Calu3 (cell line): ENCODE measurements at regions not wholly inside any gene's neighbourhood (a gene's known extent, or its start where the extent isn't known, plus 50 kb on each side); places are given as distances from the start of the nearest gene placed in this dataset.

Source experiments
- BruUV-seq: library from RNA; stranded (reverse); fragments of 400-500 nt; replicated peaks from 2 replicates; lab custom pipeline; 2021; lab: Mats Ljungman, UMichigan
- CTCF ChIA-PET: fragments of 300-600 bp; sonication (Branson Sonifier 250); formaldehyde crosslinking; loops from one replicate; lab custom pipeline; 2022; ENCODE audit warnings: antibody characterized with exemption; lab: Charles Lee
- DNase-seq: peaks from one replicate; pipeline ENCODE4 v3.0.0; 2022
- H3K27ac Mint-ChIP-seq: one replicate; pipeline ENCODE4 v1.8.0; 2022; ENCODE audit warnings: mixed read lengths; ENCODE audit not compliant: unreplicated experiment
- H3K27me3 Mint-ChIP-seq: one replicate; pipeline ENCODE4 v1.8.0; 2022; ENCODE audit warnings: mixed read lengths; ENCODE audit not compliant: unreplicated experiment
- H3K36me3 Mint-ChIP-seq: one replicate; pipeline ENCODE4 v1.8.0; 2022; ENCODE audit warnings: mild to moderate bottlenecking, moderate library complexity, mixed read lengths; ENCODE audit not compliant: insufficient read depth, unreplicated experiment
- H3K4me1 Mint-ChIP-seq: one replicate; pipeline ENCODE4 v1.8.0; 2022; ENCODE audit warnings: mild to moderate bottlenecking, low read depth, mixed read lengths; ENCODE audit not compliant: unreplicated experiment
- H3K4me3 Mint-ChIP-seq: one replicate; pipeline ENCODE4 v1.8.0; 2022; ENCODE audit warnings: mild to moderate bottlenecking, low read depth, moderate library complexity, mixed read lengths; ENCODE audit not compliant: unreplicated experiment
- H3K9me3 Mint-ChIP-seq: one replicate; pipeline ENCODE4 v1.8.0; 2022; ENCODE audit warnings: low read depth, mixed read lengths; ENCODE audit not compliant: unreplicated experiment
- intact Hi-C: fragments of 100-400 bp; cut with micrococcal nuclease; formaldehyde crosslinking; loops from one replicate; pipeline ENCODE4 v1.10.0; 2022; ENCODE audit not compliant: unreplicated experiment
- TF ChIP-seq, protein P1 (sequence below): fragments of 200-600 bp; IDR thresholded peaks from one replicate; pipeline ENCODE4 v1.8.0; 2022; ENCODE audit warnings: antibody characterized with exemption; ENCODE audit not compliant: unreplicated experiment

- H3K4me3 Mint-ChIP-seq: no peak overlapping the region
- H3K9me3 Mint-ChIP-seq: no peaks in the 10 kb centered on the region
- CTCF ChIA-PET: interaction anchor here (2.8 kb wide), 1 partner anchor 208 kb away, joined by 14 read pairs; no protein-coding TSS in a partner anchor
- DNase-seq: no peak
- no TSS peak for BruUV-seq
- peaks cover 12% of the 10 kb centered on the region for H3K36me3 Mint-ChIP-seq
- no peaks in the 10 kb centered on the region for H3K27me3 Mint-ChIP-seq
- no peak overlapping the region for H3K27ac Mint-ChIP-seq
- H3K4me1 Mint-ChIP-seq: peaks cover 24% of the 10 kb centered on the region
- TF ChIP-seq, protein P1, sequence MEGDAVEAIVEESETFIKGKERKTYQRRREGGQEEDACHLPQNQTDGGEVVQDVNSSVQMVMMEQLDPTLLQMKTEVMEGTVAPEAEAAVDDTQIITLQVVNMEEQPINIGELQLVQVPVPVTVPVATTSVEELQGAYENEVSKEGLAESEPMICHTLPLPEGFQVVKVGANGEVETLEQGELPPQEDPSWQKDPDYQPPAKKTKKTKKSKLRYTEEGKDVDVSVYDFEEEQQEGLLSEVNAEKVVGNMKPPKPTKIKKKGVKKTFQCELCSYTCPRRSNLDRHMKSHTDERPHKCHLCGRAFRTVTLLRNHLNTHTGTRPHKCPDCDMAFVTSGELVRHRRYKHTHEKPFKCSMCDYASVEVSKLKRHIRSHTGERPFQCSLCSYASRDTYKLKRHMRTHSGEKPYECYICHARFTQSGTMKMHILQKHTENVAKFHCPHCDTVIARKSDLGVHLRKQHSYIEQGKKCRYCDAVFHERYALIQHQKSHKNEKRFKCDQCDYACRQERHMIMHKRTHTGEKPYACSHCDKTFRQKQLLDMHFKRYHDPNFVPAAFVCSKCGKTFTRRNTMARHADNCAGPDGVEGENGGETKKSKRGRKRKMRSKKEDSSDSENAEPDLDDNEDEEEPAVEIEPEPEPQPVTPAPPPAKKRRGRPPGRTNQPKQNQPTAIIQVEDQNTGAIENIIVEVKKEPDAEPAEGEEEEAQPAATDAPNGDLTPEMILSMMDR: no peak
- intact Hi-C loops: loop anchor here (5.0 kb wide), 2 partner anchors 119 to 201 kb away; no protein-coding TSS in a partner anchor
Observed at GRCh38 chr15:60126200-60126599, 122.1 kb downstream of the FOXB1 start.

GRCh38 chr15:60126661-60127060 lies 122.5 kb downstream of the FOXB1 start:
- TF ChIP-seq, protein P1: no peak
- Mint-ChIP-seq H3K9me3 (no peaks in the 10 kb centered on the region), H3K27me3 (peaks cover 2% of the 10 kb centered on the region), H3K36me3 (peaks cover 12% of the 10 kb centered on the region), H3K4me3 (peak overlapping the region; percentile 85), H3K27ac (no peak overlapping the region), H3K4me1 (peaks cover 24% of the 10 kb centered on the region)
- BruUV-seq: no TSS peak
- CTCF ChIA-PET: interaction anchor here (0.6 to 2.8 kb wide), 4 partner anchors 133 to 211 kb away, joined by 4 to 14 read pairs (median 6); no protein-coding TSS in a partner anchor
- intact Hi-C loops: loop anchor here (1.0 to 5.0 kb wide), 3 partner anchors 119 to 209 kb away; no protein-coding TSS in a partner anchor
- DNase-seq: no peak

GRCh38 chr15:60128000-60128376 lies 123.9 kb downstream of the FOXB1 start:
- CTCF ChIA-PET: interaction anchor here (0.6 to 2.8 kb wide), 12 partner anchors 12 to 1205 kb away, joined by 3 to 14 read pairs (median 4); no protein-coding TSS in a partner anchor
- intact Hi-C loops: loop anchor here (1.0 to 5.0 kb wide), 4 partner anchors 121 to 437 kb away; no protein-coding TSS in a partner anchor
- Mint-ChIP-seq H3K4me1 (peaks cover 24% of the 10 kb centered on the region), H3K4me3 (peak overlapping the region; percentile 85), H3K9me3 (no peaks in the 10 kb centered on the region), H3K27ac (peak overlapping the region; percentile 73), H3K27me3 (peaks cover 15% of the 10 kb centered on the region), H3K36me3 (peaks cover 12% of the 10 kb centered on the region)
- no peak for DNase-seq
- BruUV-seq: no TSS peak
- TF ChIP-seq, protein P1: no peak

- no peak for DNase-seq
- intact Hi-C loops: loop anchor here (2.0 to 5.0 kb wide), 3 partner anchors 121 to 438 kb away; no protein-coding TSS in a partner anchor
Observed at GRCh38 chr15:60128710-60129109, 124.6 kb downstream of the FOXB1 start.

More at GRCh38 chr15:60128710-60129109, 124.6 kb downstream of the FOXB1 start:
- H3K36me3 Mint-ChIP-seq: peaks cover 12% of the 10 kb centered on the region
- TF ChIP-seq, protein P1: no peak
- no TSS peak for BruUV-seq
- CTCF ChIA-PET: interaction anchor here (1.0 to 2.8 kb wide), 4 partner anchors 49 to 437 kb away, joined by 4 to 14 read pairs (median 4); no protein-coding TSS in a partner anchor
- H3K27me3 Mint-ChIP-seq: peaks cover 23% of the 10 kb centered on the region
- H3K9me3 Mint-ChIP-seq: no peaks in the 10 kb centered on the region
- H3K4me1 Mint-ChIP-seq: peaks cover 24% of the 10 kb centered on the region
- no peak overlapping the region for H3K4me3 Mint-ChIP-seq
- H3K27ac Mint-ChIP-seq: no peak overlapping the region
